Right hindlimb (tissue), 1 donor: ENCODE measurements at regions not wholly inside any gene's neighbourhood (a gene's known extent, or its start where the extent isn't known, plus 50 kb on each side); places are given as distances from the start of the nearest gene placed in this dataset.
A peak's percentile ranks its signal among the peaks of the same experiment; 100 is the strongest.

Experiments
- DNase-seq: peaks from one replicate; pipeline ENCODE4 v3.0.0-alpha.2; 2018

DNA sequence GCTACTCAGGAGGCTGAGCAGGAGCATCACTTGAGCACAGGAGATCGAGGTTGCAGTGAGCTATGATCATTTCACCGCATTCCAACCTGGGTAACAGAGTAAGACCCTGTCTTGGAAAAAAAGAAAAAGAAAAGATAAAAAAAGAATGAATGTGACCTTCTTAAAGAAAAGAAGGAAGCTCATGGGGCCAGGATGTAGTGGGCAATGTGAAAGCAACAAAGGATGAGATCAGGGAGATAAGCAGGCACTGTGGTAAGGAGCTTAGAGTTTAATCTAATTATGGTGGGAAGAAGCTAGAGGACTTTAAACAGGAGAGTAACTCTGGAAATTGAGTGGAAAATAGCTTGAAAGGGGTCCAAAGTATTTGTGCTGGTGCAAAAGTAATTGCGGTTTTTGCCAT is 231.6 kb upstream of the UBE2E2 start:
- DNase-seq, result no peak

DNA sequence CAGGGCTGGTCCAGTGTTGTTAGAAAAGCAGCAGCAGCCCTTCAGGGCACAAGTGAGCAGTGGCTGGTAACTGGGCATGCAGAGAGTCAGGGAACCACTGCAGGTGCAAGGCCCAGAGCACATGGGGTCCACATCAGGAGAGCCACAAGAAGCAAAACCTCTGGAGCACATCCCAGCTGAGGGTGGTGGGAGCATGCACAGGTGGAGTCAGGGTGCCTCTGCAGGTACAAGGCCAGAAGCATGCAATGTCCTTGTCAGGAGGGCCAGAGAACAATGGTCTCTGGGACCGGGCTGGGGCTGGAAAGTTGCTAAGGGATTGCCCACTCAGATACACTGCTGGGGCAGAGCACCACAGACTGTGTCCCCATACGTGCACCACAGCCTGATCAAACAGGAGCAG is 226.1 kb upstream of the UBE2E2 start:
- no peak for DNase-seq

DNA sequence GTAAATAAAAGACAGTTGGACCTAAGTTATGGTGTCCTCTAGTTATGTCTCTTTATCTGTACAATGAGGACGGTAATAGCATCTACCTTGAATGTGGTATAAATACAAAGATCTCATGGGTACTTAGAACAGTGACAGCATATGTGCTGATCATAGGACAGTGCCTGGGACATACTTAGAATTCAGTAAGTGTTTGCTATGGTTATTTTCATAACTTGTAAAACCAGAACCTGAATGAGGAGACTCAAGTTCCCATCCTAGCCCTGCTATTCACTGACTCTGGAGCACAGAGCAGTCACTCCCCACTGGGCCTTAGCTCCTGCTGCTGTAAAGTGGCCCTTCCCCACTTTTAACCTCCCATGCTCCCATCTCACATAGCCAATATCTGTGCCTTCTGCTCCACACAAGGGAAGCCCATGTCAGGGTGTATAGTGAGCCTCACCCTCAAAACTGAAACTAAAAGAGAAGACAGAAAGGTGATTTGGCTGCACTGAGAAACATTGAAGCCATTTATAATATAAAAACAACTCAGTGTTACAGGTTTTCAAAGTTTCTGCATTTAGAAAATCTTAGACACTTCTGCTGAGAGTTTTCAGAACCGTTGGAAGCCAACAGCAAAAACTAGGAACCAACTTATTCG is 225.4 kb upstream of the UBE2E2 start:
- DNase-seq, result no peak

DNA sequence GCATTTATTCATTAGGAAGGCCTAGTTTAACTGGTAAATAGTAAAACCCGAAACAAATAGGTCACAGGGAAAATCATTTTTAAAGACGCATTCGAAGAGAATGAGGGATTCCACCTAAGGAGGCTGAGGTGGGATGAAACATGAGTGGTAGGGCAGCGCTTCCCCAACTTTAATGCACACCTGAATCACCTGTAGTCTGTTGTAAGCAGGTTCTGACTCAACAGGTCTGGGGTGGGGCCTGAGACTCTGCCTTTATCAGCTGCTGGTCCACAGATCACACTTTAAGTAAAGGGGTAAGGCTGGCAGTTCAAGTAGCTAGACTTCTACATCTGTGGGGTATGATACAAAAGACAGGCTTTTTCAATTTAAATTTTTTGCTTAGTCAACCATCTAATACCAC is 223.5 kb upstream of the UBE2E2 start:
- no peak for DNase-seq

DNA sequence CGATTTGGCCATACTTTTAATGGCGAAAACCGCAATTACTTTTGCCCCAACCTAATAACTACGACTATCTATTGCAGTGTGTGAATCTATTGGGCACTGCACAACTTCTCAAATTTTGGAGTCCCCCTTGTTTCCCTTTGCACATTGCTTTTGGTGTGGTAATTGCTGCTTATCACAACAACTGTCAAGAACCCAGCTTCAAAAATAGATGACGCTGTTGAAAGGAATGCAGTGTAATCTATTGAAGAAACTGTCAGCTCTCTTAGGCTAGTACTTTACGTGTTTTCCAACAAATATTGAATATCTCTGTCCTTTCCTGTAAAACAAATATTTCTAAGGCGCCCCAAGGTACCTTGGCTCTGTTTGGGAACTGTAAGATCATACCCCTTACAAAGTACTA is 222.8 kb upstream of the UBE2E2 start:
- no peak for DNase-seq

DNA sequence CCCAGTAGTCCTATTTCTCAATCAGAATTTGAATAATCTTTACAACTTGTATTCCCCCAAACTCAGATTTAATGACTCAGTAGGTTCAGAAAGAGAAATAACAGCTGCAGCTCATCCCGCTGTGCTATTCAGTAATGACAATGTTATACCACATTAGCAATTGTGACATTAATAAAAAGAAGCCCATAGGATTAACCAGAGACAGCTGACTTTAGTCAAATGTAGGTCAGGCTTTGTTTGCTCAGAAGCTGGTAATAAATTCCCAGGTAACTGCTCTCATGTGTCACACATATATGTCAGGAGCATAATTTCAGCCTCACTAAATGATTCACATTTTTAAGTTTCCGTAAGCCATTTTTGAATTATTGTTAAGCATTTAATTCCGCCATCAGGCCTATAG is 222.0 kb upstream of the UBE2E2 start:
- no peak for DNase-seq

DNA sequence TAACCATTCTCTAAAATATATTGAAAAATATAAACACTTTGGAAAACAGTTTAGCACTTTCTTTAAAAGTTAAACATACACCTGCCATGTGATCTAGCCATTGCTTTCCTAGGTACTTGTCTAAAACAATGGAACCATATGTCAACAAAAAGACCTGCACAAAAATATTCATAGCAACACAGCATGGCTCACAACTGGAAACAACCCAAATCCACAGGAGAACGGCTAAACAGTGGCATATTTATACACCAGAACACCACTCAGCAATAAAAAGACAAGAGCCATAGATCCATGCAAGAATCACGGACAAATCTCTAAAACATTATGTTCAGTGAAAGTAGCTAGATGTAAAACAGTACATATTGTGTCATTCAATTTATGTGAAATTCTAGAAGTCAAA is 221.3 kb upstream of the UBE2E2 start:
- no peak for DNase-seq

DNA sequence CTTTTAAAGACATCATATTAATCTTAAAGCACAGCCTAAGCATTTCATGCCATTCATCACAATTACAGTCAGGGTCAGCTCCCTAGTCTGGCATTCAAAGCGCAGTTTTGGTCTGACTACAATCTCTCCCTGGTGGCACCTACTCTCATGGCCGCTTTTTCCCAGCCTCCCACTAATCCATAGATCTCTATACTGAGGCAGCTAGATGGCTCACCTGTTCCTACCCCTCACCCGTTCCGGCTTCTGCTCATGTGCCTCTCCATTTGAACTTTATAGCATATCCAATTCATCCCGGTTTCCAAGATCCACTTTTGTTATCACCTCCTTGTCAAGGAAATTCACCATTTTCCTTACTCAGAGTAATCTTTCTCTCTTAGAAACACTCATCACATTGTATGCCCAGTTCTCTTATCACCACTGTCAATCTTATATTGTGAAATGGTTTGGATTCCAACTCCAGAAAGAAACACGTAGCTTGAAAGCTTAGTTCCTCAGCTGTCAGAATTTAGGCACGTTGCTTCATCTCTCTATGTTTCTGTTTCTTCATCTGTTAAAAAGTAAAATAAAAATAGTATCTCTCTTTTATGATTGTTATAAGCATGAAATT is 220.0 kb upstream of the UBE2E2 start:
- no peak for DNase-seq

DNA sequence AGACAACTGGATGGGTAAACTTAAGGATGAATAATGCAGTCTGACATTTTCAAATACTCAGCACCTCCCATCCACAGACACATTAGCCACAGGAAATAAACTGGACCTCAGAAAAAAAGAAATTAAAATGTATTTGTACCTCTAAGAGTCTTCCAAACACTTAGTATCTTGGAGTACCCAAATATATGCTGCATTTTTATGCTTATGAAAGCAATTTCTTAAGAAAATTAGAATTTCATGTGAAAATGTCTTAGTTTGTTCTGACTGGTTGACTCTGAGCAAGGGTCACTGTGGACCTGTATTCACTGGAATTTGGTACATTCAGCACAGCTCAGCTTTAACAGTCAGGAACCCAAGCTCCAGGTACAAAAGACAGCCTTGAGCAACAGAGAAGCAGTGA is 216.2 kb upstream of the UBE2E2 start:
- no peak for DNase-seq

DNA sequence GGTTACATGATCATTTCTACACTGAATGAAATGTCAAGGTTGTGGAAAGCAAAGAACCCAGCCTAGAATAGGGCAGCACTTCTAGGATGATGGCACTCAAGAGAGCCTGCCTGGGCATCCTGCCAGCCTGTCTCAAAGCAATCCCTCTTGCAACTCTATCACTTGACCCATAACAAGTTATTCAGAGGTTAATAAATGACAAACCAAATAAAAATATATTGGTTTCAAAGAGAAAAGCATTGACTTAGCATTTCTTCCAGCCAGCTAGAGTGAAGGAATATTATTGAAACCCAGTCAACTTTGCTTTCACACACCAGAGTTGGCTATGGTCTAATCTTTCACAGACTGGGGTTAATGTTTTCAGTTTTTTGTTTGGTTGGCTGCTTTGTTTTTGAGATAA is 214.6 kb upstream of the UBE2E2 start:
- DNase-seq, result no peak

DNA sequence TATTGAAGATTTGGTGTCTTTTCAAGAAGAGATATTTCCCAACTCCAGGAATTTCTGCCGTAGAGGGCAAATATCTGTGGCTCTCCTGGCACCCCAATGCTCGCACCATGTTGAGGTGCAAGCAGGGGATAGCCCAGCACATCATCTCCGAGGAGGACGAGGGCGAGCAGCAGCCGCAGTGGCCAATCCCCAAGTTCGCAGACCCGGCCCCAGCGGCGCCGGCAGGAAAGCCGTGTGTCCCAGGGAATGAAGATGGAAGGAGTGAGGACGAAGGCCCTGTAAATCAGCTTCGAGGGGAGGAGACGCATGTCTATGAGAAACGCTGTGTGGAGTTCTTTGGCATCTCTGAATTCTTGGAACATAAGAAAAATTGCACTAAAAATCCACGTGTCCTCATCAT is 213.4 kb upstream of the UBE2E2 start:
- no peak for DNase-seq

DNA sequence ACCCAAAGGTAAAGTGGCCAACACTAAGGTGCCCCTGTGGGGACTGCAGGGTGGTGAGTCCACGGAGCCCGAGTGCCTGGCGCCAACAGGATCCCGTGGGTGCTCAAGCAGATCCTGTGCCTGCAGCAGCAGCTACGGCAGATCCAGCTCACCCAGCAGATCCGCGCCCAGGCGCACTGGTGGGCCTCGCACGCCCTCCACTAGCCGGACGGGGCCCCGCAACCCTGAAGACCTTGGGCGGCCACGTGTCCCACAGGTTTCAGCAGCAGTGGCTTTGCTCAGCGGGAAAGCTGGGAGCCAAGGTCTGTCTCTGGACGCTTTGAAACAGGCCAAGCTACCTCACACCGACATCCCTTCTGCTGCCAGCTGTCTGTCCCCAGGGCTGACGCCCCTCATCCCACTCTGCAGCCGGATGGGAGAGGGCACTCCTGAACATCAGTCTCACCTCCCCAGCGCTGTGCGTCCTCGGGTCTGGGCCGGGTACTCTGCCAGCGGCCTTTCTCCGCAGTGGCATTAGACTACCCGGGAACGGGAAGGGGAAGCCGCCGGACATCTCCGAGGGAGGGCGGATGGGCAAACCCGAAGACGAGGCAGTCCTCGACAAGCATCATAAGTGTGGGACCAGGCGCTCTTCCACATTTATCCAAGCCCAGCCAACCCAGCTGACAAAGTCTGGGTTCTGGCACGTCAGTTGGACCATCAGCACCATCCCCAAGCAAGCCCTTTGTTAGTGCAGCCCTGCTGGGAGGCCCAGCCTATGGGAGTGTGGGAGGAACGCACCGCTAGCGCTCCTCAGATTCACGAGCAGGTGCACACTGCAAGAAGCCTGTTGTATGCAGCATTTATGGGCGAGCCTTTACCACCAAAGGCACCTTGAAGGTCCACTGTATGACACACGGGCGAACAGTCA is 212.6 kb upstream of the UBE2E2 start:
- no peak for DNase-seq

DNA sequence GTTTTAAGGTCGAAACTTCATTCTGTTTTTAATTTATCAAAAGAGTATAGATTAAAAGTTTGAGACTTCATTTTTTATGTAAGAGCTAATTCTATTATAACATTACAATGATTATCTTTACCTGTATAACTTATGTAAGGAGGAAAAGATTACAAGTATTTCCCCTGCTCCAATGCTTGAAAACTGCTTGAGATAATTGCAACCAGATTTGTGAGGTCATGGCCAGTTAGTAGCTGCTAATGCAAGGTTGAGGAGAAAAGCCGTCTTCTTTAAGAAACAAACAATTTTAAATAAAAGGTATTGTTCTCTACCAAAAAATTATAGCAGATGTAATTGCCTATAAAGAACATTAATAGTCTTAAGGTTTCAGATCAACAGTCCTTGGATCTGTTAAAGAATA is 208.3 kb upstream of the UBE2E2 start:
- no peak for DNase-seq

DNA sequence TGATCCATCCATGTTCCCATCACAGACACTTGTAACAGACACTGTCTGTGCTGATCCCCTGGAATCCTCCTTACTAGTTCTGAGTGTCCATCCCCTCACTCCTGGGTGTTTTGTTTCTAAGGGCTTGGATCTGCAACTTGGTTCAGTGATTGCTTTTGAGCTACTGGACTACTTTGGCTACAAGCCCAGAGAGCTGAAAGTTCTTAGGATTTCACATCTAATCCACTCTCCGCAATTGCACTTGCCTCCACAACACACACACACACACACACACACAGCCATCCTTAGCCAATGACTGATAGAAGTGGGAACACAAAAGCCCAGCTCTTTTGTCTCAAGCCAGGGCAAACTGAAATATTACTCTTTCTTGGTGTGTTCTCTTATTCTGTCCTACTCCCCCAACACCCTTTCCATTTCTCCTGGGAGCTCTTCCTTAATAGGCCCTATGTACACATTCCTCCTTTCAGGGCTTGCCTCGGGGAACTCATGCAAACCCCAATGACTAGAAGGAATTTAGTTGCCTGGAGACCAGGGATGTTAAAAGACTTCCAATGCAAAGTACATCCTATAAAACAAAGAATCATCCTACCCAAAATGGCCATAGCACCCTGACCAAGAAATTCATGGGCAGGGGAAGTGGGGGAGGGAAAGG is 206.1 kb upstream of the UBE2E2 start:
- no peak for DNase-seq

DNA sequence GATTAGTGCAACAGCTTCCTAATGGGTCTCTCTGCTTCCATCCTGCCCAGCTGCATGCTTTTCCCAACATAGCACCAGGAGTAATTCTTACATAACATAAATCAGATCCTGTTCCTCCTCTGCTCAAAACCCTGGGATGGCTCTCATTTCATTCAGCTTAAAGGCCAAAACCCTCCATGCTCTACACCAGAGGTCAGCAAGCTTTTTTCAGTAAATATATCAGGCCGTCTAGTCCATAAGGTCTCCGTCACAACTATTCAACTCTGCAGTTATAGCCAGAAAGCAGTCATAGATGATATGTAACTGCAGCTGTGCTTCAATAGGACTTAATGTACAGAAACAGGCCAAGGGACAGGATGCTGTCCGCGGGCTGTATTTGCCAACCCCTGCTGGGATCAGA is 202.8 kb upstream of the UBE2E2 start:
- DNase-seq, result no peak

DNA sequence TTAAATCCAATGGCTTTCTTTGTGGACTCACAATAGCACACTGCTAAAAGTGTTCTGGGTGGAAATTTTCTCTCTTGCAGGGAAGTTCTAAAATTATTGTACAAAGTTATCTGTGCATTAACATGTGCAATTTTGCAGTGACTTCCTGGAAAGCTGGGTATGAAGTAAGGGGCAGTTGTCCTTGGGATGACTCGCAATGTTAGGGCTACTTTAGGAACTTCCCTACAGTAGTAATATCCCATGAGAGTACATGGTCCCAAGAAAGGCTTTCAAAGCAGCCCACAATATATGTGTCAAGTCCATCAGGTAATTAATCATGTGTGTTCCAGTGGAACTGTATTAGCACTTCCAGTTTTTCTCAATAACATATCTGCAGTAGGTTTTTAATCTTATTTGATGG is 201.0 kb upstream of the UBE2E2 start:
- DNase-seq, result no peak

DNA sequence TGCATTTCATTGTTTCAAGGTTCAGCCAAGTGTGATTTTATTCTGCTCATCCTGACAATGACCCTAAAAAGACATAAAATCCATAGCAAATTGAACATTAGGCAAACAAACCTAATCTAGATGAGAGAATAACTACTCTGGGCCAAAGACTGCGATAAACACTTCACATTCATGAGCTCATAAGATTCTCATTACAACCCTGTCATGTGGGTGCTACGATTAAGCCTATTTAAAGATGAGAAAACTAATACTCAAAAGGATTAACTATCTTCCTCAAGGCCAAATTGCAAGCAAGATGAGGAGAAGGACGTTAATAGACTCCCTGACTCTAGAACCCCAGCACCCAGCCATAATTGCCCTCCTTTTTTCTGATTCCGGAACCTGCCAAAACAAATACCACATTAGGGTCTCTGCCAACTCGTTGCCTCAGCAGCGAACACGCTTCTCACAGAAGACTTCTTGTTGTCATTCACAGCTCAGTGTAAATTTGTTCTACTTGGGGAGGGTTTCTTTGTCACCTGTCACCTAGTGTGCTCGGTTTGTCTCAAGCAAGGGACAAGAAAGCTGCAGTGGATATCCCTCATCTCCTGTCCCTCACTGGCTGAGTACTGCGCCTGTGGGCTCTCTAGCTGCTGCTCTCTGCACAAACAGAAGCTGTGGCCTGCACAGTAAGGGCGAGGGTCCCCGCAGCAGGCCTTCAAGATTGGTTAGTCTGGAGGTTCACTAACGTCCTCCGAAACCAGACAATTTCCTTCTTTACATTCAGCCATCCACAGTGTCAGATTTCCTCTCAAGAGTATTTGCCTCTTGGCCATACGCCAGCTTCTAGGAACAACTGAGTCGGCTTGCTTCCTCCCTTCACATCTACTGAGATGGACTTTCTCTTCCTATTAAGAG is 200.0 kb upstream of the UBE2E2 start:
- DNase-seq, result peak; percentile 42

DNA sequence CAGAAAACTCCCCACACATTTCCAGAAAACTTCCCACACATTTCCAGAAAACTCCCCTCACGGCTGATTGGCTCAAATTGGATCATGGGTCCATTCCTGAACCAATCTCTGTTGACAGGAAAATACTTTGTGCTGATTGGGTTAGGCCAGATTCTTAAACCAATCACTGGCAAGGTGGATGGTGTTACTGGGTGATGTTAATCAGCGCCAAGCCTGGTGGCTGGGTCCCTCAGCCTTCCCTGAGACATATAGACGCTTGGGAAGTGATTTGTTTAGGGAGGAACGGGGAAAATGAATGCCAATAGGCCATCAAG is 199.4 kb upstream of the UBE2E2 start:
- DNase-seq, result no peak

DNA sequence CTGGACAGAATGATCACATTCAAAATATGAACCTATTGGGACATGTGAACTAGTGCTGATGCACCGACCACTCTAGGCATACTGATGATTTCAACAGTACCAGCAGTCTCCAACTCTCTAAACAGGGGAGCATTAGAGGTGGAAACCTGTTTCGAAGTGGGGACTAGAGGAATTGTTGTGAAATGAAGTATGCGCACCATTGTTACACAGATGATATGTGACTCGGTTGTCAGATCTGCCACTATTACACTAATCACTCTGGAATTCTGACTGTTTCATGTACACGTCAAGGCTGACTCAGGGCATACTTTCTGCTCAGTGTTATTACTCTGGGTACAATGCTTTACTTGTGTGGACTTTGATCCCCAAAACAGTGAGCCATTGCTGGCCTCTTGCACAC is 198.2 kb upstream of the UBE2E2 start:
- no peak for DNase-seq

DNA sequence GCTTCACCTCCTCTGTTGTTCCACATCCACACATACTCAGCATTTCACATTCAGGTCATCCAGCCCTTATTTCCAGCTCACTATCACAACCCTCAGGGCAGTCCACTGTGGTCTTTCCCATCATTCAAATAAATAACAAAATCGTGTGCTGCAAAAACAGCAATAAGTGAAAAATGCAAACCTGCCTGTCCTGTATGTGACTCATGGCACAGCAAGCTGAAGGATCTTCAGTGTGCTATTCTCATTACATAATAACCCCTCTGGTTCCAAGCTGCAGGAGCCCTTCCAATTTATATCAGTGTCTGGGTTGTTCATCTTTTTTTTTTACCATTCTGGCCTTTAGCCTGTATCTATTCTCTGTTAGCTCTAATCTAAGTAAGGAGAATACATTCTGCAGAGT is 185.3 kb upstream of the UBE2E2 start:
- no peak for DNase-seq

DNA sequence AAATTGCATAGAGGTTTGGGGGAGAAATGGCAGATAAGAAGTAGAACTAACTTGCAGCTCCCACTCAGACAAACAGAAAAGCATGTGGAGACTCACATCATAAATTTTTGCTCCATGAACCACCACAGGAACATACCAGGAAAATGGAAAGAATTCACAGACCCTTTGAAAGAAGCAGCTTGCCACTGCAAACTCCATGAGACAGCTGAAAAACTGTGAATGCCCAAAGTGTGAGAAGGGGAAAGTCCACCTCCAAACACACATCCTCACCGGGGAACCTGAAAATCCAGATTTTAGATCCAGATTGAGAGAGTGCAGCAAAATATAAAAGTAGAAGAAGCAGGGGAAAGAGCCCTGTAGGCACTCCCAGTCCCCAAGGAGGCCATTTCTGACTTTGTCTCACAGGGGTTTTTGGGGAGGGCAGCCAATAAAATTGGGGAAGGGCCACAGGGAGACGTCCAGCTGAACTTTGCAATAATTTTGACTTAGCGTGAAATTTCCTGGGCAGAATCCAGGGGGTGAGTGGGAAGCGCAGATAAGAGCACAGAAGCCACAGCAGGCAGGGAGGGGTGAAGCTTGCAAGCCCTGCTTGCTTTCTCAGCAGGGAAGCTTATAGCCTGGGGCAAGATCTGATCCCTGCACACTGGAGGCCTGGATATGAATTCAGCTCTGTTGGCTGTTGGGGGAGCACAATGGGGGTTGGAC is 183.4 kb upstream of the UBE2E2 start:
- DNase-seq, result no peak

DNA sequence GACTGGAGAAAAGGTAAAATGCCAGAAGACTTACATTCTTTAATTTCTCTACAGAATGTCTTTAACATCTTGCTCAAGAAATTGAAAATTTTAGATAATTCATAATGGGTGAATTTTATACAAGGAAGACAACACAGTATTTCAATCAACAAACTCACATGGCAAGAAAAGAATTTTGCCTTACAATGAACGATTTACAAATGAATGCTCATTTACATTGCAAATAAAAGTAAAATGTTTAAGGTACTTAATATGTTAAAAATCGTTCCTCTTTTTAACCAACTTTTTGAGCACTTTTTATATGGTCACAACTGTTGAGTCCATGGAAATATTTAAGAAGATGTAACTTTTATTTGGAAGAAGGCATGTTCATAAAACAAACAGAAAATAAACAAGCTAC is 174.8 kb upstream of the UBE2E2 start:
- DNase-seq, result no peak
